Fibroblast of gingiva (primary cell): ENCODE measurements at regions not wholly inside any gene's neighbourhood (a gene's known extent, or its start where the extent isn't known, plus 50 kb on each side); places are given as distances from the start of the nearest gene placed in this dataset.

Experiments
- DNase-seq: peaks from one replicate; pipeline ENCODE4 v3.0.0-alpha.2; 2011; ENCODE audit warnings: low read depth

DNA sequence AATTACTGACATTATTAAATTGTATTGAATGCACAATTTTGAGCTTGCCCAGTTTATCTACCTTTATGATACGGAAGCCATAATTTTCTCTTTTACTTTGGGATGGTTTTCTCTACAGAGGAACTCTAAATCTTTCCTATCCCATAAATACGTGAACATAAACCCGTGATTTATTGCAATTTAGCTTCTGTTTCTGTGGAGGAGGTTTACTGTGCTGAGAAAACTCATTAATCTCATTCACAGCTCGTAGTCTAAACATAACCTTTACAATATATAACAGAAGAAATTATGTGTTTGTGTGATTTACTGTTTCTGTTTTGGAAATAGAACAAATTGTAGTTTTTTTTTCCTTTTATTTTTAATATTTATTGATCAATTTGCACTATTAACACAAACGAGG lies 207.1 kb upstream of the PCDH9 start:
- no peak for DNase-seq

- no peak for DNase-seq
Observed at GRCh38 chr13:67421475-67421874, 191.3 kb upstream of the PCDH9 start.

DNA sequence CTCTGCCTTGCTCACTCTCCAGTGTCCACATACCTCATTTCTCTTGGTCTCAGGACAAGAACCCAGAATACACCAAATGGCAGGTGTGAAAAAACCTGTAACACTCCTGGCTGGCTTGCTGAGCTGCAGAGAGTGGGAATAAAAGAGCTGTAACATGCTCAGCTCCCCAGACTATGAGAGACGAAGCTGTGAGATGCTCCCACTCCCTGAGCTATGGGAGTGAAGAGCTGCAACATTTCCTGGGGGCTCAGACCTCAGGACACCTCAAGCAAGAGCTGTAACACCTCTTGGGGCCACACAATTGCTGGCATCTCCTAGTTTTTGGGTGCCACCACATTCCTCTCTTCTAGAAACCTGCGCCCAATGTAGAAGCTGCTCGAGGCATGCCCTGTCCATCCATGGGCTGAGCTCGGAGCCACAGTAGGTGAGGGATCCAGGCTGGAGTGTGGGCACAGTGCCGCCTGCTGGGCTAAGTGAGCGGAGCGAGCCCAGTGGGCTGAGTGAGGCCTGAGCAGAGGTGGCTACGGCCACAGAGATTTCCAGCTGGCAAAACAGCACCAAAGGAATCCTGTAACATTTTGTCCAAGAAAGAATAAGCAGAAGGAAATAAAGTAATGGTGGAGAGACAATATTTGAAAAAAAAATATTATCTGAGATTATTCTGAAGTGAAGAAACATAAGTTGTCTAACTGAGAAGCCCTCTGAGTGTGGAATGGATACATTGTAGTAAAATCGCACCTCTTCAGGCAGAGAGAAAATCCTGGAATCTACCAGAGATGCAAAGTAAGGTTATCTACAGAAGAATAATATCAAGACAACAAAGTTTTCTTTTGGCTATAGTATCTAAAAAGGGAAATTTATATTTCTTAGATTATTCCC lies 186.2 kb upstream of the PCDH9 start:
- peak; percentile 7 for DNase-seq

DNA sequence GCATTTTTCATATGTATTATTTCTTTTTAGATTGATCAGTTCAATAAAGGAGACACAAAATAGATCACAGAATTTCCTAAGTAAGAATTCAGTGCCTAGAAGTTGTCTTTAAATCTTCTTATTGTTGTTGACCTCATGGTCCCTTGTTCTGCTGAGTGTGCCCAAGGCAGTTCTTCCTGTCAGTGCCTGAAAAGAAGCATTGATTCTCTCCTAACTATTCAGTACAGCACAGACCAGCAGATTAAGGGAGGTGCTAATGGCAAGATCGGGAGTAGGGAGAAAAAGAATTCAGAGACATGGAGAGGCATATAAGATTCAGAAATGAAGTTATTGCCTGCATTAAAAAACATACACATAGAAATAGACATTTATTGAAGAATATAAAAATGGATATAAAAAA lies 180.5 kb upstream of the PCDH9 start:
- DNase-seq: no peak

- DNase-seq: peak; percentile 43
Observed at GRCh38 chr13:67408798-67409197, 178.7 kb upstream of the PCDH9 start.

DNA sequence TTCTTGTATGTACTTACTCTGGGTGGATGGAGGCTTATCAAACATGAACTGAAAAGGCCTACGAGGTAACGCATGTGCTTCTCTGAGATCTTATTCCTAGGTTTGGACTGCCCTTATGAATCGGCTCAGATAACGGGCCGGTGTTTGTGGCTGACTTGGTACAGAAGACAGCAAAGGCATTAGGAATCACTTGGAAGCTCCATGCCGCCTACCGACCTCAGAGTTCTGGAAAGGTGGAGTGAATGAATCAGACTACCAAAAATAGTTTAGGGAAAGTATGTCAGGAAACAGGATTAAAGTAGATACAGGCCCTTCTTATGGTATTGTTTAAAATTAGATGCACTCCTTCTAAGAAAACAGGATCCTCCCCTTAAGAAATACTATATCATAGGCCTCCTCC lies 172.4 kb upstream of the PCDH9 start:
- DNase-seq: no peak

DNA sequence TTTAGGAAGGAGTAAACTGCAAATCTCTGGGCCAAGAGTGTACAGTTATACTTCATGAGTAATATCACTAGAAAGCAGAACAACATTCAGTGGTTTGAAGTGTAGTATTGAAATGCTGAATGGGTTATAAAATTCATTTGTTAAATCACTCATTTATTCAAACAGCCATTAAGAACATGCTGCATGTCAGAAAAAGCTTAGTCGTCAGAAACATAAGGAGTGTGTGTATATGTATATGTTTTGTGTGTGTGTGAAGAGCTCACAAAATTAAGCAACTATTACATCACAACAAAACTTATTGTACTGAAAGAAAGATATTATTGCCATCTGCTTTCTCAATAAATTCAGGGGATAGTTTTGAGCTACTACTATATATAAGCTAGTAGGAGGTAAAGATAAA lies 165.4 kb upstream of the PCDH9 start:
- no peak for DNase-seq

DNA sequence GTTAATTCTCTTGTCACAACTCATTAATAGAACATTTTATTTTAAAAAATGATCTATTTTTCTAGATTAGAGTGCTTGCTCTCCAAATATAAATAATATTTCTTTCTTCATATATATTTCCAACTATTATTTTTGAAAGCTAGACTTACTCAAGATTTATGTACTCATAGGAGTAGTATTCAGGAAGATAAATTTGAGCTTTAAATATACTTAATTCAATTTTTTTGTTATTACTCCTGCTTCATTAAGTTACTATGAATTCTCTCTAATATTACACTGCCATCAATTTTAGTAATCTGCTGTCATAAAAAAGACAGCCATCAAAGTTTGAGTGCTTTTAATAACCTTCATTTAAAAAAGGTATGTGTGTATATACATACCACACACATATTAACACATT lies 161.9 kb upstream of the PCDH9 start:
- DNase-seq: no peak

DNA sequence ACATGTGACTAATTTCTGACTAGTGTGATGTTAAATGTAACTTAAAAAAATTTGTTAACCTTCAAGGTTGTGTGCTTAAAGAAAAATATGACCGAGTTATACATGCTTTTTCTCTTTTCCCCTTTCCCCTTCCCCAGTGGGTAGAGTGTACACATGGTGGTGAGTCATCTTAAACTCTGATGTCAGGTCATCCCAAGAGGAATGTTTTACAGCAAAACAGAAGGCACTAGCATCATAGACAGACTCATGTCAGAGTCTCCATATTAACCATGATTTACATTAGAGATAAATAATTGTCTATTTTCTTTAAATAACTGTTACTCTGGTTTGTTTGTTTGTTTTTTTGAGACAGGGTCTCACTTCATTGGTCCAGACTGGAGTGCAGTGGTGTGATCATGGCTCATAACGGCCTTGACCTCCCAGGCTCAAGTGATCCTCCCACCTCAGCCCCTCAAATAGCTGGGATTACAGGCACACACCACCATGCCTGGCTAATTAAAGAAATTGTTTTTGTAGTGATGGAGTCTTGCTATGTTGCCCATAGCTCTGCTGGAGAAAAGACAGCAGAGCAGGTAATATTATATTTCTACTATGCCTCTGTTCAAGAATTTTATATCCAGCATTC lies 160.4 kb upstream of the PCDH9 start:
- DNase-seq: peak; percentile 26

GRCh38 chr13:67389171-67389570 lies 159.0 kb upstream of the PCDH9 start:
- no peak for DNase-seq

DNA sequence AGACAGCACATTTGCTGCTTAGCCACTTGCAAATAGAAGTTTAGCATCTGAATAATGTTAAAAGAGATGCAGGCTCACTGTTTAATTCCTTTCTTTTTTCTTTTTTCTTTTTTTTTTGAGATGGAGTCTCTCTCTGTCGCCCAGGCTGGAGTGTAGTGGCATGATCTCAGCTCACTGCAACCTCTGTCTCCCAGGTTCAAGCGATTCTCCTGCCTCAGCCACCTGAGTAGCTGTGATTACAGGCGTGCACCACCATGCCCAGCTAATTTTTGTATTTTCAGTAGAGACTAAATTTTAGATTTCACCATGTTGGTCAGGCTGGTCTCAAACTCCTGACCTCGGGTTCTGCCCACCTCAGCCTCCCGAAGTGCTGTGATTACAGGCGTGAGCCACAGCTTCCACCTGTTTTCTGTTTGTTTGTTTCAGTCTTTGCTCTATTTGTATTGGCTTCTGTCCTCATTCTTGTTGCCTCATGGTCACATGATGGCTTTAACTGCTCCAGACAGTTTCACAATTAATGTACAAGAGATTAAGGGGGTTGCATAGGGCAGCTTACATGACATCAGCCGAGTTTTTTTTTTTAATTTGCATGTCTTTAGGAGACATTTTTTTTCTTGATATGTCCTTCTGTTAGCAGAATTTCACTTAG lies 153.1 kb upstream of the PCDH9 start:
- peak; percentile 50 for DNase-seq

GRCh38 chr13:67377919-67378318 lies 147.8 kb upstream of the PCDH9 start:
- no peak for DNase-seq

- DNase-seq: no peak
Observed at GRCh38 chr13:67374391-67374790, 144.3 kb upstream of the PCDH9 start.

DNA sequence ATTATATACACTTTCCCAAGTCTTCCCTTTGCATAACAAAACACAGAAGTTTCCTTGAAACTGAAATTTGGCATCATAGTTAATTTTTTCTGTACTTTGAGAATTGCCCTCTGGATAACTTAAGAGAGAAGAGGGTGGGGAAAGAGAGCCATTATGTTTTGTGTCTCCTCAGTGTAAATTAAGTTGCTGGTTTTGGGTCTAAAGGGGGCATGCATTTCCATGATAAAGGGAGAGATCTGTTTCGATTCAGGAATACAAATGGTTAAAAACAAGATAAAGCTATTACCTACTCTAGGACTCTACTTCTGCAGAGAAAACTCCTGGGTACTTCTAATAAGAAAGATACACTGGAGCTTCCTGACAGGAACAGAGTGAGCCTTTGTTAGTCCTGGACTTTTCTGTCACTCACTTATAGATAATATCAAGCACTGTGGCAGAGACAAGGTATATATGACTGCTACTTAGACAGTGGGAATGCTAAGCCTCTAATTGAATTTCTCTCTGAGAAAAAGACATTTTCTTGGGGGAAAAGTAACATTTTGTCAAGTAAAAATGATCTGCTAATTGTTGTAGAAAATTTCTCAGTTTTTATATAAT lies 142.8 kb upstream of the PCDH9 start:
- no peak for DNase-seq

DNA sequence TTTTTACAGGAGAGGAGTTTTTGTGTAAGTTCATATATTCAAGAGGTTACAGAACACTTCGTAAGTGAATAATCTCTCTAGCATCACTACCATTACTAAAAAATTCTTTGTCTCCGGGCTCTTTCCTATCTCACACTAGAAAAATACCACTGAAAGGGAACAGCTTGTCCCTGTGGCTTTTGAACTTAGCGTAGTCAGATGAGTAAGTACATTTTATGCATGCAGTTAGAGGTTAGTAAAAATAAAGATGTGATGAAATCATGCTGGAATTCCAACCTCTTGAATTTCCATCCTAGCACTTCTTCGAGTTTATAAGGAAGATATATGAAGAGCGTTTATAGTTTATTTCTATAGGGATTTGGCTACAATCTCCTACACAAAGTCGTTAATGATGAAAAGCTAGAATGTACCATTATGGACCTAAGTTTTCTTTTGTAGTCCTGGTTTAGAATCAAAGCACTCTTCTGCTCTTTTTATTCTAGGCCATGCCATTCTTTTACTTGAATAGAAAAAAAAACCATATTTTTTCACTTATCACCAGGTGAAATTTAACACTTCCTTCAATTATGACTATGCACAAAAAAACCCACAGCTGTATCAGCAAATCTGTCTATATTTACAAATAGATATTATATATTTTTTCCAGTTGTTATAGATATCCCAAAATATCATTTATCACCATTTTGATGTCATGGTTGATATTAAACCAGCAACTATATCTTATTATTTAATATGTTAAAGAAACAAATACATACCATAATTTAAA lies 139.9 kb upstream of the PCDH9 start:
- DNase-seq: peak; percentile 88

- no peak for DNase-seq
Observed at GRCh38 chr13:67367399-67367798, 137.3 kb upstream of the PCDH9 start.

DNA sequence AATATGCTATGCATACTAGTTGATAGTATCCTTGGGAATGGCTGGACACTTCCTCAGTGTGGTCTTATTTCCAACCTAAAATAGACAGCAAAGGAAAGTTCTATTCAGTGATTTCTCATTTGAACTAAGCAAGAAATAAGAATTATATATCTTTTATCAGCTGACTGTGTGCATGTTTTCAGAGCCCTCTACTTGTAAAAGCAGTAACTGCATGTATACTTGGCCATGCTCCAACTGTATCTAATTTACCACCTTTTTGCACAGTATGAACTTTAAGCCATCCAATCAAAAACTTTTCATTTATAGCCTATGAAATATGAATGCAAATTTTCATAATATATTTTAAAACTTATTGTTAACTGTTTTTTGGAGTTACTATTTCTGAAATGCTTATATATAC lies 136.4 kb upstream of the PCDH9 start:
- peak; percentile 16 for DNase-seq

DNA sequence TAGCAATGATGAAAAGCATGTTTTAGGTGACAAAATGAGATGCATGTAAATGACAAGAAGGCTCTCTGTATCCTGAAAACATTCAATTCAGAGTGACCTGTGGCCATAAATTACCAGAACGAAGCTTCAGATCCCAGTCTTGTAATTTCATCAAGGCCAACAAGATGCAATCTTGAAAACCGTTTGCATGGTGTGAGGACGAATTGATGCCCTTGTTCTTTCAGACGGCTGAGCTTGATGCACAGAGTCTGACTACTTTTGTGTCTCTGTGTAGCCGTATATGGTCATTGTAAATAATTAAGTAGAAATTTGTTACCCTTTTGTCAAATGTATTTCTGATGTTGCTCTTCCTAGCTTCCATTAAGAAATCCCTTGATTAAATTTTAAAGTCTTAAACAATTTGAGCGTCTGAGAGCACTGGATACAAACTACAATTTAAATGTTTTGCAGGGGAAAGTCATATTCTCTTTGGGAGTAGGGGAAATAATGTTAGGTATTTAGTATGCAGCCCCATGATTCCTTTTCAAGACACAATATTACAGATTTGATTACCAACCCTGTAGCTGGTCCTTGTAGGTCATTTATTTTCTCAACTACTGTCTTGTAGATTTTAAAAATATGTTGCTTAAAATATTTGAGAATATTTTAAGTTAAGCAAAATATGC lies 125.8 kb upstream of the PCDH9 start:
- DNase-seq: no peak

DNA sequence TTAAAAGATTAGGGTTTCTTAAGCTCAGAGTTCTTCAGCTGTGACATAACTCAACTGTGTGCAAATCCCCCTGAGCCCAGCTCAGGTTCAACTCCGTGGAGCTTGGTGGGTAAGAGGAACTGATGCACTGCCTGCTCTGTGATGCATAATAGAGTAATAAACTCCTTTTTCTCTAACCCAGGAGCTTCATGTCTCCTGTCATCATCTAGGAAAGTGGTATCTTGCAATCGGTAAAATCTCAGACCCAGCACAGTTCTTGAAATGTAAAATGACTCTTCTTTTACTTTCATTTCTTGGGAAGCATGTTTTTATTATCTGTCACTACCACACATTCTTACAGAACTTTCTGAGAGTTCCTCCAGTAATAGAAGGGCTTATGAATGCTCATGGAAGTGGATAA lies 123.8 kb upstream of the PCDH9 start:
- peak; percentile 3 for DNase-seq

GRCh38 chr13:67353031-67353430 lies 122.9 kb upstream of the PCDH9 start:
- DNase-seq: no peak

DNA sequence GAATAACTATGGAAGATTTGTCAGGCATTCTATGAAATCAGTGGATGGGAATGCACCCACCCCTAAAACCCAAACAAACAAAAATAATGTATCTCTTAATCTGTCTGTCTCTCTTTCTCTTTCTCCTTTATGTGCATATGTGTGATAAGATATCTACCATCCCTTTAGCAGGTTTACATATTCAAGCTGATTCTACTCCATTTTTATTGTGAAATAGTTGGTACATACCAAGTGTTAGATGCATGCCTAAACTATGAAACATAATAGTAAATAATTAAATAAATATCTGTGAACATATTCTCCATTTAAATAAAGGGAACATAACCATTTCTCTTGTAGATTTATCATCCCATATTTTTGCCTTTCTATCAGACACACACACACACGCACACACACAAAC lies 121.8 kb upstream of the PCDH9 start:
- peak; percentile 10 for DNase-seq

- DNase-seq: no peak
Observed at GRCh38 chr13:67351114-67351513, 121.0 kb upstream of the PCDH9 start.
